DOHH2 (cell line): ENCODE measurements at regions not wholly inside any gene's neighbourhood (a gene's known extent, or its start where the extent isn't known, plus 50 kb on each side); places are given as distances from the start of the nearest gene placed in this dataset.

Source experiments
- CTCF ChIP-seq: fragments of 200-600 bp; sonication (generic); IDR thresholded peaks from one replicate; pipeline ENCODE4 v1.5.1; 2014; ENCODE audit warnings: antibody characterized with exemption, mild to moderate bottlenecking, low read depth, low read length; ENCODE audit not compliant: poor library complexity, severe bottlenecking
- EZH2phosphoT487 ChIP-seq: fragments of 200-600 bp; sonication (generic); IDR thresholded peaks from 2 replicates; pipeline ENCODE4 v1.6.1; 2017; ENCODE audit warnings: borderline replicate concordance, mild to moderate bottlenecking, antibody characterized with exemption, low read length, moderate library complexity, mixed read lengths

GRCh38 chr17:69928611-69929010 lies 146.4 kb upstream of the KCNJ16 start:
- TF ChIP-seq CTCF: no peak
- no peak for TF ChIP-seq EZH2phosphoT487
